HG03575 (cell line): ENCODE measurements at regions not wholly inside any gene's neighbourhood (a gene's known extent, or its start where the extent isn't known, plus 50 kb on each side); places are given as distances from the start of the nearest gene placed in this dataset.

Source experiments
- ATAC-seq: cut with Tn5 transposase; IDR thresholded peaks from one replicate; pipeline ENCODE4 v1.9.1; 2021; ENCODE audit not compliant: unreplicated experiment, insufficient number of reproducible peaks, low FRiP score; ENCODE audit errors: extremely low read depth

DNA sequence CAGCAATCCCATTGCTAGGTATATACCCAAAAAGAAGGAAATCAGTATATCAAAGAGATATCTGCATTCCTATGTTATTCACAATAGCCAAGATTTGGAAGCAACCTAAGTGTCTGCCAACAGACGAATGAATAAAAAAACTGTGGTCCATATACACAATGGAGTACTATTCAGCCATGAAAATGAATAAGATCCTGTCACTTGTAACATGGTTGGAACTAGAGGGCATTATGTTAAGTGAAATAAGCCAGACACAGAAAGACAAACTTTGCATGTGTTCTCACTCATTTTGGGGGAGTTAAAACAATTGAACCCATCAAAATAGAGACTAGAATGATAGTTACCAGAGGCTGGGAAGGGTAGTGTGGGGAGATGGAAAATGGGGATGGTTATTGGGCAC is 323.5 kb upstream of the NFE2L3 start:
- no peak for ATAC-seq

DNA sequence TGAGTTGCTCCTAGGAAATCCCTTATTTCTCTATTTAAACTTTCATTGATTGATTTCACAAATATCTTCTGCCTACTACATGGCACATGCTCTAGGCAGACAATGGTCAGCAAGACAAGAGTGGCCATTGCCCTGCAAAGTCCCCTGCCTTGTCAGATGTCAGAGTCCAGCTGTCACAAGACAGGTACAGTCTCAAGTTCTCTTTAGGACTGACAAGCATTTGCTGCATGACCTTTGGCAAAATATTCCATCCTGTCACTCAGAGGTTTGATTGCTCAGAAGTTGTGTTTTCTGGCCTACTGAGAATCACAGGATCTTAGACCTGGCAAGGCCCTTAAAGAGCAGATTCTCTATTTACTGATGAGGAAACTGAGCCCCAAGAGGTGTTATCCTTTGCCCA is 322.3 kb upstream of the NFE2L3 start:
- ATAC-seq = no peak

DNA sequence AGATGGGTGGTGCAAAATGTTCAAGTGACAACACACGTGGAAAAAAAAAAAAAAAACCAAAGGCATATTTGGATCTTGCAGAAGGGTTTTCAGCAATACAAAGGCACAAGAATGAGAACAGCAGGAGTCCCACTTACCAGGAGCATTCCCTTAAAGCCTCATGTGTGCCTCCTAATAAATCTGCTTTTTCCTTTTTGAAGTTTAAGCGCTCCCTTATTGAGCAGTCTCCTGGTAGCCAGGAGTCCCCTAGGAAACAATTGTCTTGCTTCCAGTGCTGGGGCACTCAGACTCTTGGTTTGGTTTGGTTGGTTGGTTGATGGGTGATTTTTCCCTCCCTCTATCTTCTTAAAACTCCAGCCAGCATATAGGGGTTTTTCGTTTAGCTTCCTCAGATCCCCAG is 321.8 kb upstream of the NFE2L3 start:
- ATAC-seq = no peak

DNA sequence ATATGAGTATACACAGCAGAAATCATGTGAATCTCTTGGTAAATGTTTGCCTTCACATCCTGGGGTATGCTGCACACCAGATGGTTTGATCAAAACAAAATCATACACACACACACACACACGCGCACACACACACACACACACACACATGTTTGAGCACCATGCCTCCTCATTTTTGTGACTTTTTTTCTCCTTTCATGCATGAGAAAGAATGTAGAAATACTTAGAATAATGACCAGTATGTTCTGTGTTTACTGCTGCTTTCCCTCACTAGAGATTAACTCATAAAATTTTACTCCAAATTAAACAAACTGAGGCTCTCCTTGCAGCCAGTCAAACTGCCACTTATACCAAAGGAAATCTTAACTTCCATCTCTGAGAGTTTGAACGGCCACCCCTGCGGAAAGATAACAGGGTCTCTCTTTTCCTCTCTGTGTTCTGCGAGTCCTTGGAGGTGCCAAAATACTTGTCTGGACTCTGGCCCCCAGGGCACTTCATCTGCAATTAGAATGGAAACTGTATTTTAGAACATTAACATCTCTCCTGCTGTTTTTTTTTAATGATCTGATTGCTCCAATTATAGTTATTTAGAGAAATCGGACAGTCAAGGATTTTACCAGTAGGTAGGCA is 320.8 kb upstream of the NFE2L3 start:
- no peak for ATAC-seq

DNA sequence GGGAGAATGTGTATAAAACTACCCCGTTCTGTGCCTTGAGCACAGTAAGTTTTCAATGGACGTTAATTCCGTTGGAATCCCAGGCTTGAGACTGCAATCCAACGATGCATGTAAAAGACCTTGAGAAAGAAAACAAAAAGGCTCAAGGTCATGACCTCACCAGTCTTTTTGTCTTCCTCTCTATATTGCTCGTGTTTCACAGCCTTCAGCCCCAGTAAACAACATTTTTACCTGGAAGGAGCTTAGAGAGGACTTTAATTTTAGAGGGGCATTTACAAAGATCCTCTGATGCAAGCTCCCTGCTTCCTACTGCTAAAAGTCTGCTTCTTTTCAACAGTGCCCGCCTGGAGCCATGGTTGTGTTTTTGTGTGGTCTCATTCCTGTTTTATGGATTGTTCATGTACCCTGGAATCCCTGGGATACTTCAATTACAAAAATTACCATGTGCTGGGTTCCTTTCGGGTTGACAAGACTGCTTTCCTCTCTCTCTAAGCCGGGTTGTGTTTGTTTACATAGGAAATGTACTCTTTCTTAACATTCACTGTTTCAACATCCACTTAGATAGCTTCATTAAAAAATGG is 320.1 kb upstream of the NFE2L3 start:
- ATAC-seq = no peak

DNA sequence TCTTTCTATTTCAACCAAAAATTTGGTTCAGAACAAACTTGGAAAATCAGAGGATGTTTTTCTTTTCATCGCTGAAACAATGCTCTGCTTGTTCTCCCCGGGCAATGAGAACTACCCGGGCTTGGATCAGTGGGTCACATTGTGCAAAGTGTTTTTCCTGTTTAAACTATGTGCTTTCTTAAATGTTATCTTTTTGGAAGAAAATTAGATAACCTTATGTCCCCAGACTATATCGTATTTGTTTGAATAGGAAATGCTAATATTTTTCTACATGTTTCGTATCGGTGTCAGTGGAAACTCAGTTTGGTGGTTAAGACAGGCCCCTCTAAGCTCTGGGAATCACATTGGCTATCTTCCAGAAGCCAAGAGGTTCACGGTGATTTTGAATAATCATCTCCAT is 319.5 kb upstream of the NFE2L3 start:
- no peak for ATAC-seq

DNA sequence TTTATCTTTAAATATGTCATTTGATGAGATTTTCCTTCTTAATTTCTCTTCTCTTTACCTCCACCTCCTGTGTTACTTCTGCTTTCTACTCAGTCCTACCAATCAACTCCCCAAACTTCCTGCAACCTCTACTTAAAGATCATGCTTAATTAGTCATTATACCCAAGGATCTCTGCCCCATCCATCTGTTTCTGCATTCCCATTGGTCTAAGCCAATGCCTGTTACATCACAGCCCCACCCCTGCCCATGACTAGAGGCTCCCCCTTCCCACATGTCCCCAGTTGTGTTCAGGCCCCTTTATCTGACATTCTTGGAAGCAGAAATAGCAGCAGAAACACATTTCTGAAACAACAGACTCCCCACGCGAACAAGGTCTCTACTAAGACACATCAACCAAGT is 319.1 kb upstream of the NFE2L3 start:
- ATAC-seq = no peak

DNA sequence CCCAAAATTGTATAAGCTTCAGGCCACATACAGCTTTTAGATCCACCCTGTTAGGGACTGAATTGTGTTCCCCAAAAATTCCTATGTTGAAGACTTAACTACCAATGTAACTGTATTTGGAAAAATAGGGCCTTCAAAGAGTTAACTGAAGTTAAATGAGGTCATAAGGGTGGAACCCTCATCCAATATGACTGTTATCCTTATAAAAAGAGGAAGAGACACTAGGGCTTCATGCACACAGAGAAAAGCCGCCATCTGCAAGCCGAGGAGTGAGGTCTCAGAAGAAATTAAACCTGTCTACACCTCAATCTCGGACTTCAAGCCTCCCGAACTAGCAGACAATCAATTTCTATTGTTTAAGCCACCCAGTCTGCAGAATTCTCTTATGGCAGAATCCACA is 317.9 kb upstream of the NFE2L3 start:
- no peak for ATAC-seq

DNA sequence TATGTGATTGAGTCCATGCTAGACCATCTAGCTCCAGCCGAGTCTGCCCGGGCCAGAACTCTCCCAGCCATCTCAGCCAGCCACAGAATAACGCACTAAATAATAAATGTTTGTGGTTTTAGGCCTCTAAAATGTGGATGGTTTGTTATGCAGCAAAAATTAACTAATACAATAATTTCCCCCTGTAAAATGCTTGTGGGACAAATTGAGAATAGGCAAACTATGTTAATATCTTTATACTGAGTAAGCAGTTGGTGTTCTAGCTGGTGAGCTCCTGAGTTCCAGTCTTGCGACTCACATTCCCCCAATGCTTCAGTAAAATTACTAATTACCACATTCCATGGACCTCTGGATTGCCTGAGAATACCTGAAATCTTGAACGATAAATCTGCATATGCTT is 316.8 kb upstream of the NFE2L3 start:
- ATAC-seq = no peak

DNA sequence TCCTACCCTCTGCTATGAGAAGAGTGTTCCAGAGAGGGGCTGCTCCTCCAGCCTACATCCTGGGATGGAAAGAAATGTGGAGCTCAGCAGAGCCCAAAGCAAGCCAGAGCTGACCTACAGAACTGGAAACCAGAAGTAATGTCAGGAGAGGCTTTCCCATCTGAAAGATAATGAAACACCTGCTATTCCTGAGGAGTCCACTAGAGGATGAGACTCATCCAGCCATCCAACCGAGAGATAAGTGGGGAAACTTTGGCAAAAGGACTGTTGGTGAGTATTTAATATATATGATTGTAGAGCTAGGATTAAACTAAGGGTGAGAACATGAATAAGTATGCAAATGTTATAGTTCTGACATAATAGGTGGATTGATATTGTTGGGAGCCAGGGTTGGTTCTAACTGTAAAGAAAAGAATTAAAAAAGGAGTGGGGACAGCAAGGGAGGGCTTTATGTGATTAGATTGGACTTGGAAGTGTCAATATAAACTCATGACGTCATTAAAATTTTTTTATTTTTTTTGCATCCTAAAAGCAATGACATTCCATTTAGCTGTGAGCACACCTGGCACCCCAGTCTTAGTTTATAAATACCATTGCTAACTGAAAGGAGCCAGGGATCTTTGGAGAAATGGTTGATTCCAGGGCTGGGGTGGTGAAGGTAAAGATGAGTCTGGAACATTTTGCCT is 312.8 kb upstream of the NFE2L3 start:
- no peak for ATAC-seq

DNA sequence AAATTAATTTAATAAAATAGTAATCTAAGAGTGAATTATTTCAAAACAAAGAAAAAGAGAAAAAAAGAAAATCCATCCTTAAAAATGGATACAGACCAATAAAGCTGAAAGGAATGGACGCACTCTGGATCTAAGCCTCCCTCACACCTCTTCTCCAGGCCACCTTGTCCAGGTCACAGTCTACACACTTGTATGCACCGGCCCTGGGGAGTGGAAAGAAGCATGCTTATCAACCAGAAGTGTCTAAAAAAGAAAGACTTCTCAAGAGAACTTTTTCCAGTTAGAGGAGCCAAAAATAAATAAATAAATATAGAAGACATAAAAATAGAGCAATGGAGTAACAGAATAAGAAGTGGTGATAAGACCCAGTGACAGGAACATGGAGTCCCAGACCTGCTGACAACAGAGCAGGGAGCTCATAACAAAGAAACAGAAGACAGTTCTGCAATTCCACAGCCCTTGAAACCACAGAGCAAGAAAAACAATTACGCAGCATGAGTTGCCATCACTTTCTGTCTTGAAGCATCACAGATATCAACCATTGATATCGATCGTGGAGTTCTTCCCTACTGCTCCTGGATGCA is 311.7 kb upstream of the NFE2L3 start:
- ATAC-seq = no peak

DNA sequence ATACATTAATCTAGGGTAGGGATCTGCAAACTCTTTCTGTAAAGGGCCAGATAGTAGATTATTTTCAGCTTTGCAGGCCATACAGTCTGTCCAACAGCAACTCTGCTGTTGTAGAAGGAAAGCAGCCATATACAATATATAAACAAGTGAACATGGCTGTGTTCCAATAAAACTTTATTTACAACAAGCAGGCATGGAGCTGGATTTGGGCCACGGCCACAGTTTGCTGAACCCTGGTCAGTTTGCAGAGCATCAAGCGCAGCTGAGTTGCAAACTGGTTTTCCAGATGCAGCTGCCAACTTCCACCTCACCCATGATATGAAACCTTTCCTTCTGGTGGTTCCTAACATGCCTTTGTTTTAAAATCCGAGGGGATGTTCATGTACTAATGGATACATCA is 310.4 kb upstream of the NFE2L3 start:
- ATAC-seq = no peak

DNA sequence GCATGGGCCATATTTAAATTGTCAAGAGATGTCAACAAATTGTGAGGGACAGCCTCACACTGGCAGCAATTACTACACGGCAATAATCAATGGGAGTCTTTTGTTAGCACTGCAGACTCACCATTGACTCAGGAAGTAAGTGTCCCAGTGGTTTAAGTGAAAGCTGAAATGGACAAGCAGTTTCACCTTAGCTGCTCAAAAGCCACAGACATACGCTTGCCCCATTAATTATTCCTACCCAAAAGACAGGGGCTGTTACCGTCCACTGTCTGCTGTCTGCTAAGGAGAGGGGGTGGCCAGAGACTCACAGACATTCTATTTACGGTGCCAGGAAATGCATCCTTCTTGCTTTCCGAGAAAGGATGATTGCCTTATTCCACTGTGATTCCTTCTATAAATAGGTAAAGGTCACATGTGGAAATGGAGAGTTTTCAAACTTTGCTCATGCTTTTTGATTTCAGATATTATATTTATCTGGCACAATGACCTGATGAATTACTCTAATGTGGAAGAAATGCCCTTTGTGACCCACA is 309.7 kb upstream of the NFE2L3 start:
- ATAC-seq = no peak

DNA sequence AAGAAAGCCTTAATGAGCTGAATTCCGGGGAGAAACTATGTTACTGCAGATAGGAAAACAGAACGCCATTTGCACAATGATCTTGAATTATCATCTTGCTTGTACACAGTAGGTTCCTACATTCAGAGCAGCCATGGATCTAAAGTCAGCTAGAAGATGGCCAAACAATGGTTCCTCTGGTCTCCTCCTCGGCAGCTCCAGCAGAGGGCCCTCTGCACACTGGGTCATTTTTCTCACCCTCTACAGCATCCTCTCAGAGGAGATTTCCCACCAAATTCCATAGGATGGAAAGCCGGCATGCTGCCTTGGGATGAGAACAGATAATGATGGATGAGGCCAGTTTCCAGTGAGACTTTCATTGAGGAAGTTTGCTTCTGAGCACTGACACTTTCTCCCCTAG is 308.5 kb upstream of the NFE2L3 start:
- no peak for ATAC-seq

DNA sequence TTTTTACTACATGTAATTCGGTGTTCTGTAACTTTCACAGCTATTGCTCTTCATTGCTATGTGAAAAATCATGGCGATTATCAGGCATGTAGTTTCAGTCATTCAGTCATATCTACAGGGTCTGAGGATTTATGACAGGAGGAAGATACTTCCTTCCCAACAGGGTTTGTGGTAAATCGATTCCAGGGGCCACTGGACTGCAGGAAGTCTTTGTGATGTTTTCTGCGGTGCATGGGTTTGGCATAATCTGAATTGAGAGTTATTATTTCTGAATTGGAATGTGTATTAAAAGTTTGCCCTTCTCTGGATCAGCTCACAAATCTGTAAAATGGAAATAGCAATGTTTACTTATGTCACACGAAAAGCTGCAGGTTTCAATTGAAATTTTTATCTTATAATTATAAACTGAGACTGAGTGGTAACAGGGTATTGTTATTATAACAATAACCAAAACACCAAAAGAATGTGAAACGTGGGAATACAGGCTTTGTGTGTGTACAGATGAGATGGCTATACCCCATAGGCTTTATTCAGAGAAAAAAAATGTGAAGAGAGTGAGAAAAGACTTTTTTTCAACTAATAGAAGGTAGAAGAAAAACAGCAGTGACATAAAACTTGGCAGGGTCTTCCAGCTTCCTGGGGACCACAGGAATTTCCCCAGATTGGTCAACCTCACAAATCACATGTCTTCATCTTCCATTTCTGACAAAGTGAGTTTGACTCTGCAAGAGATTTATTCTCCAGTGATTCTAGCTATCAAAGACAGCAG is 307.7 kb upstream of the NFE2L3 start:
- ATAC-seq = no peak

DNA sequence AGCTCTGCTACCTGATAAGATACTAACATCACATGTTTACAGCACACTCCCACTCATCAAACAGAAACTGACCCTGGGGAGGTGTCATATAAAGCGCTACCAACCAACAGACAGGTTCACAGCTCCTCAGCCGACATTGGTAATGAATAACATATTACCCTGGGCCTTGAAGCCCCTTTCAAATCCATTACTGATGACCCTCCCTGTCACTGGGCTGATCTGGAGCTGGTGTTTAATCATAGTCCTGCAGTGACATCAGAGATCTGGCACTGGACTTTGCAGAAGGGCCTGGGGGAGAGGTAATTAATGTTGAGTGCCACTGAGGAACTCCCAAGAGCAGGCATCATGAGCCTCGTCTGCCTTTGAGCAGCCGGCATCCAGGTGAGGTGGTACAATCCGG is 306.5 kb upstream of the NFE2L3 start:
- no peak for ATAC-seq

DNA sequence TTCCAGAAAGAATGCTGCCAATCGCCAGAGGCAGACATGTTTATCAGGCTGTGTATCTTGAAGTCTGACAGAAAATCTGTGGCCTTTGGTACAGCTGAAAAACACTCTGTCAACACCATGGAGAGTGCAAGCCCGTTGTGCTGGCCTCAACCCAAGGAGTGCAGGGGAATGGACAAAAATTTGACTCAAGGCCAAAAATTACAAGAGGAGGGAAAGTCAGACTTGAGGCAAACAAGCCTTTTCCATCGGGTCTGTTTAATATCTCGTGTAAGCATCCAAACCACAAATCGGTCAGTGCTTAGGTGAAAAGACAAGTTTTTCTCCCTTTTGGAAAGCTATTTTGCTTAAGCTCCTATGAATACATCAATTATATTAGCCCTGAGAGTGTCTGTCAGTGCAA is 305.3 kb upstream of the NFE2L3 start:
- no peak for ATAC-seq

DNA sequence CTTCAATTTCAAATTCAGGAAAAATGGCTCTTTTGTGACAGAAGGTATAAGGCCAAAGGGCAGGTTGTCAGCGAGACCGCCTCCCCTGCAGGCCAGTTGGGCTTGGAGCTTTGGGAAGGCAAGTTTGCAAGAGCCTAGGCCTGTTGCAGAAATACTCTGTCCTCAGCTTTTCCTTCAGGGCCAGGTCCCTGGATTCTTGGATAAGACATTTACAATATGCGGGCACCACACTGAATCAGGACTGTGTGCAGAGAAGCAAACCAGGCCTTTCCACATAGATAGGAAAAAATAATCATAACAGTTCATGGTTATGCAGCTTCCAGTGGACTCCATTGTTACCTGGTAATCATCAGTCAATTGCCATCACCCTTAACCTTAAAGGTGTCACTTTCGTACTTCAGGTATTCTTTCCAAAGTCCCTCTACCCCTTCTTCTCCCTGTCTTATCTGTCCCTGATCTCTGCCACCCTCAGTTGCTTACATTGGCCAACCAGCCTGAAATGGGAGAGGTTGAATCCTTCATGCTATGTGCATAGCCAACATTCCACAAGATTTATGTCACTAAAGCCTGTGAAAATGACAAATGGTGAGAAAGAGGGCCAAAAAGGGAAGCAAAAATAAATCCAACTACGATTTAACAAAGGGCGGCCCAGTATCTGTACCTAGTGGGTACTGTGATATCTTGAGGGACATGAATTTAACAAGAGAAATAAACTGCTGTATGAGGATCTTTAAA is 304.5 kb upstream of the NFE2L3 start:
- no peak for ATAC-seq
